ENCODE measurements at regions not wholly inside any gene's neighbourhood (a gene's known extent, or its start where the extent isn't known, plus 50 kb on each side); places are given as distances from the start of the nearest gene placed in this dataset.
"Not testable (repeated sequence)": the region's sequence is repeated elsewhere in the genome, so short reads cannot be mapped to it uniquely, and the experiment has no call there.

DNA sequence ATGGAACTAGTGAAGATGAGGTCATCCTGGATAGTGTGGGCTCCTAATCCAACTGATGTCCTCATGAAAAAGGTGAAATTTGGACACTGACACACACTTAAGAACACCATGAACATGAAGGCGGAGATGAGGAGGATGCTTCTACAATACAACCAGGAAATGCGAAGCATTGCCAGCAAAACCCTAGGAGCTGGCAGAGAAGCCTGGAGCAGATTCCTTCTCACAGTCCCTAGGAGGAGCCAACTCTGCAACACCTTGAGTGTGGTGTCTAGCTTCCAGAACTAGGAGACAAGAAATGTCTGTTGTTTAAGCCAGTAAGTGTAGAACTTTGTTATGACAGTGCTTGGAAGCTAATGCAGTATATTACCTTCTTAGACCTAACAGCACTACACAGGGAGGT, 191.9 kb upstream of the PWP1 start:
- DNase-seq (ENCODE audit: low read depth in 2 of 2) = no peak

DNA sequence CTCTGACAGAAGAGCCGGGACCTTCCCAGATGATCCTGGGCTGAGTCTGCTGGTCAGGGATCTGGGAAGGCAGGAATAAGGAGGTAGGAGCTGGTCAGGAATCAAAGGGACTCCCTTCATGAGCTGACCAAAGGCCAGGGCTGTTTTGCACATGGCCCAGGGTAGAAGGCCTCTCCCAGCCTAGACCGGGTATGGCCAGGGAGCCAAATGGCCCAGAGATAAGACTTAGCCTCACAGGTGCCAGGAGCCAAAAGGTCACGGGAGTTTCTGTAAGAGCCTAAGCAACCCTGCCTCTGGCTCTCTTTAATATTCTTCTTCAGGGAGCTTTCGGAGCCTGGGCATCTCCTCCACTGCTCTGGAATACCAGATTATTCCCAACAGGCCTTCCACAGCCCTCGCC, 191.3 kb upstream of the PWP1 start:
- DNase-seq (ENCODE audit: low read depth in 2 of 2) = no peak

DNA sequence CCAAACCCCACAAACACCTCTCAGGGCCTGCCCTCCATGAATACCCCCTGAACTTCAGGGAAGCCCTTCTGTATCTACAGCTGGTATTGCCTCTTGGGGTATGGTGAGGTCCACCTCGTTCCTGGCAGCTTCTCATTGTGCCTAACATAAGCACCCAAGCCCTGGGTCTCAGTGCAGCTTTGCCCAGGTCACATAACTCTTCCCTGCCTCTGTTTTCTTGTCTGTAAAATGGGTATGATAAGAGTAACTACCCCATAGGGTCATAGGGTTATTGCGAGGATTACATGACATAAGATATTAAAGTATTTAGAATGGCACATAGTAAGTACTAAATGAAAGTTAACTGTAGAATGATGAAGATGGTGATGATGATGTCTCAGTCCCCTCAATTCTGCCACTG, 190.0 kb upstream of the PWP1 start:
- no peak for DNase-seq (ENCODE audit: low read depth in 2 of 2)

DNA sequence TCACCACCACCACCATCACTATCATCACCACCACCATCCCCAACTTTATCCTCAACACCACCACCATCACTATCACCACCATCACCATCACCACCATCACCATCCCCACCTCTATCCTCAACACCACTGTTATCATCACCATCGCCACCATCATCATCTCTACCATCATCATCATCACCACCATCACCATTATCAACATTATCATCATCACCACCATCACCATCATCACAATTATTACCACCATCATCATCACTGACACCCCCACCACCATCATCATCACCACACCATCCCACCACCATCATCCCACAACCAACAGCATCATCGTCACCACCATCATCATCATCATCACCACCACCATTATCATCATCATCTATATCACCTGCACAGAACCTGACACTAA, 188.4 kb upstream of the PWP1 start:
- no peak for DNase-seq (ENCODE audit: low read depth in 2 of 2)

DNA sequence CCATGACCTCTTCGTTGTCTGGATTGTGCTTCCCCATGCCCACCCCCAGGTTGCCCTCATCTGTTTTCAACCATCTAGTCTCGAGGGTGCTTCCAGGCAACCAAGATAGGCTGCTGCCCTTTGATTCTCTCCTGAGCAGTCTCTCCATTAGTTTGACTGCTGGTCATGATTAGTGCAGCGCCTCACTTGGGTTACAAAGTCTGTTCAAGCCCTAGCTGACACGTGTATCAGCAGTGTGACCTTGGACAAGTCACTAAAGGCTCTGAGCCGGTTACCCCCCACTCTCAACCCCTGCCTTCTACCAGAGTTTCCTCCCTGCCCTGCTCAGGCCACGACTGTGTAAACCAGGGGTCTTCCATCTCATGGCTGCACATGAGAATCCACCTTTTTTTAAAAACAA, 185.3 kb upstream of the PWP1 start:
- DNase-seq (ENCODE audit: low read depth in 2 of 2) = no peak

DNA sequence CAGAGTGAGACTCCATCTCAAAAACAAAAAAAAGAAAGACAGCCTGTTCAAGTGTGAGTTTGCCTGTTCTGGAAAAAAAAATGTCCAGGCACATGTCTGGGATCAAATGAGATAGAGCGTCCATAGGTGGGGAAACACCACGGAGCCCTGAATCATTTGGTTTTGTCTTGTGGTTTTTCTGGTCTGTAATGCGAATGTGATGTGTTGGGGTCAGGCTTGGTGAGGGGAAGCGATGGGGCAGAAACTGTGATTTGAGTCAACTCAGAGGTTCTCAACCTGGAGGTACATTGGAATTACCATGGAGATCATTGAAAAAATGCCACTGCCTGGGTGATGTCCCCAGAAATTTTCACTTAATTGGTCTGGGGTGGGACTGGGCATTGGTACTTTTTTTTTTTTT, 183.9 kb upstream of the PWP1 start:
- DNase-seq (ENCODE audit: low read depth in 2 of 2) = no peak

DNA sequence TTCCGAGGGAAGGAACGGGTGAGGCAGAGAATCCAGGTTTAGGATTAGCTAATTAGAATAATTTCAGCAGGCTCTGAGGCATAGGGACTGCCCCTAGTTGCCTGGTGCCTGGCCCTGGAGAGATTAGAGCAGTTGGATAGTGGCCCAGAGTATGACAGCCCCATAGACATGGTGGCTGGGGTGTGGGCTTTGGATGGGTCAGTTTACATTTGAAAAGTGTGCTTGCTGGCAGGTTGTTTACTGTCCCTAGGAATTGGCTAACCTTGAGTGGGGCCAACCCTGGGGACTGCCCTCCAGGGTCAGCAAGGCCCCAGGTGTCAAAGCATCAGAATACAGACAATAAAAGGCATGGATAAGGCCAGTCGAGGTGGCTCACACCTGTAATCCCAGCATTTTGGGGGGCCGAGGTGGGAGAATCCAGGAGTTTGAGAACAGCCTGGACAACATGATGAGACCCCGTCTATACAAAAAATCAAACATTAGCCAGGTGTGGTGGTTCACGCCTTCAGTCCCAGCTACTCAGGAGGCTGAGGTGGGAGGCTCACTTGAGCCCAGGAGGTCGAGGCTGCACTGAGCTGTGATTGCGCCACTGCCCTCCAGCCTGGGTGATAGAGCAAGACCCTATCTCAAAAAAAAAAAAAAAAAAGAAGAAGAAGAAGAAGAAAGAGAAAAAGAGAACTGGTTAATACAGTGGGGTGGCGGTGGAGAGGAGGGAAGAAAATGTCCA, 182.3 kb upstream of the PWP1 start:
- no peak for DNase-seq (ENCODE audit: low read depth in 2 of 2)

DNA sequence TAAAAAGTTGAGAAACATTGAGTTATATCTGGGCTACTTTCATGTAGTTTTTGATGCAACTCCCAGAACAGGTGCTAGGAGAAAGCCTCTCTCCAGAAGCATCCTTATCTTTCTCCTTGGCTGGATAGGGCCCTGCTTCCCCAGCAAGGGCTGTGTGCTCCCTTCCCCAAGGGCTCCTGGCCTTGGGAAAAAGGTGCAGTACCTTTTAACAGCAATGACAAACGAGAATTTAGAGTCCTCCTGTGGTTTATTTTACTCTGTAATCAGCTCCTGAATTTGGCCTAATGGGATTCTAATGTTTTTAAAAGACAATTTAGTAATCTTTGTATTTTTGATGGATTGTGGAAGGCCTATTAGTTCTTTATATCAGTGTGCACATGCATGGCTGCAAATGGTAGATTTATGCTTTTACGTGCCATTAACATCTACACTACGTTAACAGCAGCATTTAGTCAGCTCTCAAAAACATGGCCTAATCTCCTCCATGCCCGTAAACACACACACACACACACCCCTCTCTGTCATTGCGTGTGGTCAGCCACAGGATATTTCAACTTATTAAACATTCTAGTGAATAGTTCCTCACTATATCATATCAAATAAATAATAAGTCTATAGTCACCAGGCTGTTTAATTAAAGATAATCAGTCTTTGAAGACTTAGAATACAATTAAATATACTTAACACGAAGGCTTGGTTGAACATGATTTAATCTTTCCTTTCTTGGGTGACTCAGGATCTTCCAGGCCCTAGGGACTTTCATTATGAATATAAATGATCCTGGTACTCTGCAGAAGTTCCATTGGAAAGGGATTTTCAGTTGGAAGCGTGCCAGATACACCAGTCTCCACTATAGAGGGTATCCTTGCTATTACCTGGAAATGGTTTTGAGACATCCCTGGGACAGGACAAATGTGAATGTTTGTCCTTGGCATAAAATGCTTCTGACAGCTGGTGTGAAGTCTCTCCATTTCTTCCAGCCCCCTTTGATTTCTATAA, 181.4 kb upstream of the PWP1 start:
- DNase-seq (ENCODE audit: low read depth in 2 of 2) = no peak

DNA sequence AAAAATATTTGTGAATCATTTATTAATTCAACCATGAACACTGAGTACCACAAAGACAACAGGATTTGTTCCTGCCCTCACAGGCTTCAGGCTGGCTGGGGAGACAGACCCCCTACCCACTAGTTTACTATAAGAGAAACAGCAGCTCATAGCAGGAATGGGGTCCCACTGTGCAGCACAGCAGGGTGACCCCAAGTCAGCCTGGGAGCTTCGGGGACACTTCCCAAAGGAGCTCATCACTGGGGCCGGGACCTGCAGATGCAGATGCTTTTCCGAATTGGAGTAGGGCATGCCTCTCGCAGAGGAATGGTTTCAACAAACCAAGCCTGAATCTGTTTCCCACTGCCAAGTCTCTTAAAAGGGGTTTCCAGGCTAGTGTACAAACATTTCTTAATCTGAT, 176.2 kb upstream of the PWP1 start:
- no peak for DNase-seq (ENCODE audit: low read depth in 2 of 2)

DNA sequence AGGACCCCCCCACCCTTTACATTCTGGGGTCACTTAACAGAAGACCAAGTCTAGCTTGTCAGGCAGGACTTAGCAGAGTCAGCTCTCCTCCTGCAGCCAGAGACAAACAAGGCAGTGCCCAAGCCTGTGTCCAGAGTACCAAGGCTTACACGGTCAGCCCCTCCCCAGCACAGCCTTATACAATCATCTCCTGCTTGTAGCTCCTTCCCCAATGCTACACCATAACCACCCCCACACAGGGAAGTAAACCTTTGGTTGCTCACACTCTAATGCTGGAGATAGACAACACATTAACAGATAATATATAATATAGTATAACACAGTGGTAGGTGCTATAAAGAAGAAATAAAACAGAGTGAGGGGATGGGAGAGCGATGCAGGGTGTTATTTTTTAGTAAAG, 175.4 kb upstream of the PWP1 start:
- DNase-seq (ENCODE audit: low read depth in 2 of 2) = no peak

DNA sequence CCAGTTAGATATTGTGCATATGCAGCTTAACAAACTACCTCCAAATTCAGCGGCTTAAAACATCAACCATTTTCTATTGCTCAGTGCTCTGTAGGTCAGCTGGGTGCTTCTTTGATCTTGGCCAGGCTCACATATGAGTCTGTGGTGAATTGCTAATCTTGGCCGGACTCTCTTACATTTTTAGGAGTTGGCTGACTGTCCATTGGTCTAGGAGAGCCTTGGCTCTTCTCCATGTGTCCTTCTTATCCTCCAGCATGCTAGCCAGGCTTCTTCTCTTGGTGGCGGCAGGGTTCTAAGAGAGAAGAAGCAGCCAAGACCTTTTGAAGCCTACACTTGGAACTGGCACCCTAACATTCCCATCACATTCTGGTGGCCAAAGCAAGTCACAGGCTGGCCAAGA, 174.3 kb upstream of the PWP1 start:
- DNase-seq (ENCODE audit: low read depth in 2 of 2) = no peak

DNA sequence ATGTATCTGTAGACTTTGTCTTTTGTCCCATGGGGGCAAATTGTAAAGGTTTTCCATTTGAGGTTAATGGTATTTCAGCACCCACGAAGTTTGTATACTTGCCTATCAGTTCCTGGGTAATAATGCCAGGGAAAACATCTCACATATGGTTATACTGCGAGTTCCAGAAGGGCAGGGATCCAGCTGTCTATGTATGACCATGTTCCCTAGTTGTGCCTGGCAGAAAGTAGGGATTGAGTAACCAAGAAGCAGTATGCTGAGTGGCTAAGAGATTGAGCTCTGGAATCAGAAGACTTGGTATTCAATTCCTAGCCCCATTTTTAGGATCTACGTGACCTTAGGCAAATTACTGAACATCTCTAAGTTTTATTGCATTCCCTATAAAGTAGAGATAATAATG, 173.2 kb upstream of the PWP1 start:
- no peak for DNase-seq (ENCODE audit: low read depth in 2 of 2)

DNA sequence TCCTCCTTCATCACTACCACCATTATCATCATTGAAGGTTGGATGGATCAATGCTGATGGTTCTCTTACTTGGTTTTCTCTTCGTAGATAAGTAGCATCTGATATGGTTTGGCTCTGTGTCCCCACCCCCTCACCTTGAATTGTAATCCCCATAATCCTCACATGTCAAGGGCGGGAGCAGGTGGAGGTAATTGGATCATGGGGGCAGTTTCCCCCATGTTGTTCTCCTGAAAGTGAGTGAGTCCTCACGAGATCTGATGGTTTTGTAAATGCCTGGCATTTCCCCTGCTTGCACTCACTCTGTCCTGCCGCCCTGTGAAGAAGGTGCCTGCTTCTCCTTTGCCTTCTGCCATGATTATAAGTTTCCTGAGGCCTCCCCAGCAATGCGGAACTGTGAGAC, 172.4 kb upstream of the PWP1 start:
- DNase-seq (ENCODE audit: low read depth in 2 of 2) = no peak

DNA sequence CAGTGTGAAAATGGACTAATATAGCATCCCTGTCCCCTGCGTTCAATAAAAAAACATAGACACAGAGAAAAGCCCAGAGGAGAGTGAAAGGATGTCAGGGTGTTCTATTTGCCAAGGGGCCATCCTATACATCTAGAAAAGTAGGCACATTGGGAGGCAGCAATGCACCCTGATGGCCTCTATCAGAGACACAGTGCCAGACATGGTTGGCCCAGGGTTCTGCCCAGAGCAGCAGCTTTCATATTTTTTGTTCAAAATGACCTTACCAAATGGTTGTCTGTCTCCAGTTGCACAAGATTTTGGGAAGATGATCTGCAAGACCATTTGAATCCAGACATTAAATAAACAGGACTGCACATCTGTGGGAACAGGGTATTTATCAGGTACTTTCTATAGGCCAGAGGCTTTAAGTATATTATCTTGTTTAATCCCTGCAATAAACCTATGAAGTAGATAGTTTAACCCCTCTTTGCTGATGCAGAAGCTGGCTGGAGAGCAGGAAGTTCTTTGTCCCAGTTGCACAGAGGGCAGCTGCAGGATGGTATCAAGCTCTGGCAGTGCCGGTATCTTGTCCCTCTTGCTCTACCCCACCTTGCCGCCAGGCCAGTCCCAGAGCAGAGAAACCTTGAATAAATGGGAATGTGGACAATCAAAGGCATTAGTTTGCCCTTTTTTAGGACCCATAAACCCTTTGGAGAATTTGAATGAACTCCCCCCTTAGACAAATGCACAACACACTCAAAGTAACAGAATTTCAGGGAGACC, 171.8 kb upstream of the PWP1 start:
- no peak for DNase-seq (ENCODE audit: low read depth in 2 of 2)

DNA sequence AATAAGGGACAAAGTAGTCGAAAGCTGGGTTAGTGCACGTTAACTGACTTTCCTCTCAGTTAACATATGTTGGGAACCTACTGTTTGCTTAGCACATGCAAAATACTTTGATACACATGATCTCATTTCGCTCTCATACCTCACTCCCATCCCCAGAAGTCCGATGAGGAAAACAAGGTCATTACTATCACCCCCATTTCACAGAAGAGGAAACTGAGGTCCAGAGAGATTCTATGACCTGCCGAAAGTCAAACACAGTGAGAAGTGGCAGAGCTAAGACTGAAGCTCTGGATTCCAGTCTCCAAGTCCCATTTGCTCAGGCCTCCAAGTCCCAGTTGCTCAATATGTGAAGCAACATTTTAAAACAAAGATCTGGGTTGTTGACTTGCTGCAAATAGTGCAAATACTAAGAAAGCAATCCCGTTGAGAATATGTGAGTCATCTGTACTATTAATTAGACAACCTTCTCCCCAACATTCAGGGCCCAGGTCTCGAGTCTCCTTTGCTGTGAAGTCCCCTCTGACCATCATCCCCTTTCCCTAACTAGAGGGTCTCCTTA, 170.6 kb upstream of the PWP1 start:
- DNase-seq (ENCODE audit: low read depth in 2 of 2) = no peak

DNA sequence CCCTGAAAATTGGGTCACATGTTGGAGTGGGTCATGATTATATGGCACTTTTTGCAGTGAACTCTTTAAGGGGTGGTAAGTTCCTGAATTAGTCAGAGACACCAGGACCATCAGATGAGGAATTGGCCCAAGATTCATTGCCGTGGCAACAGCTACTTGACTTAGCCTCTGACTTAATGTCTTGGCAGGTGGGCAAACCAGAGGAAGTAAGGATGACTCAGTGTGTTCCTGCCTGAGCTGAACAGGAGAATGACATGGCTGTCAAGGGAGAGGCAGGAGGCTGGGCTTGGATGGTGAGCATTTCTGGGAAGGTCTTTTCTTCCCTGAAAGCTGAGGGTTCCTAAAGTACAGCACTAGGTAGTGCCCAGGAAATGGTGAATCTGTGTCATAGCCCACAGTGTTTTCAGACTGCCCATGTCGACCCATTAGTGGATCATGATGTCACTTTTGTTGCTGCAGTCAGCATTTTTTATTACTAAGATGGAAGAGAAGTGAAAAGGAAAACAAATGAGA, 170.1 kb upstream of the PWP1 start:
- DNase-seq (ENCODE audit: low read depth in 2 of 2) = peak in 1 of 2 donors; percentile 6

DNA sequence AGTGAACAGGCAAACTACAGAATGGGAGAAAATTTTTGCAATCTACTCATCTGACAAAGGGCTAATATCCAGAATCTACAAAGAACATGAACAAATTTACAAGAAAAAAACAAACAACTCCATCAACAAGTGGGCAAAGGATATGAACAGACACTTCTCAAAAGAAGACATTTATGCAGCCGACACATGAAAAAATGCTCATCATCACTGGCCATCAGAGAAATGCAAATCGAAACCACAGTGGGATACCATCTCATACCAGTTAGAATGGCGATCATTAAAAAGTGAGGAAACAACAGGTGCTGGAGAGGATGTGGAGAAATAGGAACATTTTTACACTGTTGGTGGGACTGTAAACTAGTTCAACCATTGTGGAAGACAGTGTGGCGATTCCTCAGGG, 167.8 kb upstream of the PWP1 start:
- not testable (repeated sequence) for DNase-seq (ENCODE audit: low read depth in 2 of 2)

DNA sequence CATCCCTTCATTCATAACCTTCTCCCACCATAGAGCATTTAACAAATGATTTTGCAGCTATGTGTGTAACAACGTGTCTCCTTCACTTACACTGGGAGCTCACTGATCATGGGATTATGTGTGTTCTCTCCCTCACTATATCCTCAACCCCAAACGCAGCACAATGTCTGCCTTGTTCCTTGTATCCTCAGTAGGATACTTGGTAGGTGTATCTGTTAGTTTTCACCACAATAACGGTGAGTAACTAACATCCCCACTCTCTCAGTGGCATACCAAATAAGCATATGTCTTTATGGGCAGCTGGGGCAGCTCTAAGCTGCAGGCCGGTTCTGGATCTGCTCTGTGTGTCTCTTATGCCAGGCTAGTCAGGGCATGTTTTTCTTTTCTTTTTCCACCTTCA, 166.7 kb upstream of the PWP1 start:
- DNase-seq (ENCODE audit: low read depth in 2 of 2) = no peak

DNA sequence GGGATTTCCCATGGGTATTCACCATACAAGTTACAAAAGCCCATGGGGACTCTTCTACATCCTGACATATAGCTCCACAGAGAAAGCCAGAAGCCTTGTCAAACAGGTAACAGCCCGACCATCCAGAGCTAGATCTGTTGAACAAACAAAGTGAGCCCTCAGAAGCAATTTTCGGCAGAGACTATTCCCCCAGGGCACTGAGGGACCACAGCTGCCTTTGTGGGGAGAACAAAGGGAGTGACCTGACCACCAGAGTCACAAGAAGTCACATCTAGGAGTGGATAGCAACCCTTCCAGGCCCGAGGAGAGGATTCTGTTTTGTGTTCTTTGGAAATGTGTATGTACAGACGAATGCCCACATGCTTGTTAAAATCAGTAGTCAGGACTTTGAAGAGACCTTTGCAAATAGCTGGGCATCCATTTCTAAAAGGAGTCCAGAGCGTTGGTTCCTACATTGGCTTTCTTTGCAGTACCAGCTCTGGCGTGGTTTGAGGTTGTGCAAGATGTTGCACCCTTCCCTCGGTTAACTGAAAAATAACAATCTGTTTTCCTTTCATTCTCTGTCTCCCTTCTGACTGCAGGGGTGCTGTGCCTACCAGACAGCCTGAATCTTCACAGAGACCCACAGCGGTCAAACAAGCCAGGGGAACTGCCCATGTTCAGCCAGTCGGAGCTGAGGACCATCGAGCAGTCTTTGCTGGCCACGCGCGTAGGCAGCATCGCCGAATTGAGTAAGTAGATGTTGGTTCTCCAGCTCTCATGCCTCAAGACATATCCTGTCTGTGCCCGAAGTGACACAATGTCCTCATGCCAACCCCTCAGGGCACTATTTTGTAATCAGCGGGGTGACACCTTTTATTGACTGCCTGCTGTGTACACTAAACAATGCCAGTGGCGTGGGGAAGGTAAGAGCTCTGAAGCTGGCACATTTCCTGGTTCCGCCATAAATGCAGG, 165.4 kb upstream of the PWP1 start:
- no peak for DNase-seq (ENCODE audit: low read depth in 2 of 2)

DNA sequence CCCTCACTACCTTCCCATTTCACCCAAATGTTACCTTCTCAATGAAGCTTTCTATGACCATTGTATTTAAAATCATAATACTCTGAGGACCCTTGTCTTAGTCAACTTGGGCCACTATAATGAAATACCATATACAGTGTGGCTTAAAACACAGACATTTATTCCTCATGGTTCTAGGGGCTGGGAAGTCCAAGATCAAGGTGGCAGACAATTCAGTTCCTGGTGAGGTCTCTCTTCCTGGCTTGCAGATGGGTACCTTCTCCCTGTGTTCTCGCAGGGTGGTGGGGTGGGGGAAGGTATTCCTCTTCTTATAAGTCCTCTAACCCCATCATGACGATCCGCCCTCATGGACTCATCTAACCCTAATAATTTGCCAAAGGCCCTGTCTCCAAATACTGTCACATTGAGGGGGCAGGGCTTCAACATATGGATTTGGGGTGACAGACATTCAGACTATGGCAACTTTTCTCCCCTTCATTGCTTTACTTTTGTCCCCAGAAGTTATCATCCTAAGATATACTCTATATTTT, 163.7 kb upstream of the PWP1 start:
- DNase-seq (ENCODE audit: low read depth in 2 of 2) = no peak
